ENCODE measurements at regions not wholly inside any gene's neighbourhood (a gene's known extent, or its start where the extent isn't known, plus 50 kb on each side); places are given as distances from the start of the nearest gene placed in this dataset.

- no peak for TF ChIP-seq KDM2B (CRISPR knock-in tag; IDR thresholded peaks at IDR 0.05)
- no peak for TF ChIP-seq TGIF2 (CRISPR knock-in tag; IDR thresholded peaks at IDR 0.05)
- peak; percentile 95 for TF ChIP-seq TCF3 (CRISPR knock-in tag; IDR thresholded peaks at IDR 0.05)
- TF ChIP-seq SIRT6 (IDR thresholded peaks at IDR 0.05; ENCODE audit: low read depth, low read length): no peak
- 0 out of 2 replicates have a peak, but pooled peaks have one; percentile 44 for TF ChIP-seq POLR2AphosphoS5 (IDR thresholded peaks at IDR 0.05; ENCODE audit: control insufficient read depth, insufficient read depth, low read depth, low read length)
- 0 out of 2 replicates have a peak, but pooled peaks have one; percentile 2 for TF ChIP-seq ETV1 (tag; conservative IDR thresholded peaks at IDR 0.05; ENCODE audit: low read depth)
- TF ChIP-seq, protein P1, sequence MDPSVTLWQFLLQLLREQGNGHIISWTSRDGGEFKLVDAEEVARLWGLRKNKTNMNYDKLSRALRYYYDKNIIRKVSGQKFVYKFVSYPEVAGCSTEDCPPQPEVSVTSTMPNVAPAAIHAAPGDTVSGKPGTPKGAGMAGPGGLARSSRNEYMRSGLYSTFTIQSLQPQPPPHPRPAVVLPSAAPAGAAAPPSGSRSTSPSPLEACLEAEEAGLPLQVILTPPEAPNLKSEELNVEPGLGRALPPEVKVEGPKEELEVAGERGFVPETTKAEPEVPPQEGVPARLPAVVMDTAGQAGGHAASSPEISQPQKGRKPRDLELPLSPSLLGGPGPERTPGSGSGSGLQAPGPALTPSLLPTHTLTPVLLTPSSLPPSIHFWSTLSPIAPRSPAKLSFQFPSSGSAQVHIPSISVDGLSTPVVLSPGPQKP (CRISPR knock-in tag; IDR thresholded peaks at IDR 0.05): no peak
- no peak for TF ChIP-seq GTF3C2 (IDR thresholded peaks at IDR 0.05; ENCODE audit: borderline replicate concordance, extremely low read depth, insufficient read length)
- TF ChIP-seq, protein P2, sequence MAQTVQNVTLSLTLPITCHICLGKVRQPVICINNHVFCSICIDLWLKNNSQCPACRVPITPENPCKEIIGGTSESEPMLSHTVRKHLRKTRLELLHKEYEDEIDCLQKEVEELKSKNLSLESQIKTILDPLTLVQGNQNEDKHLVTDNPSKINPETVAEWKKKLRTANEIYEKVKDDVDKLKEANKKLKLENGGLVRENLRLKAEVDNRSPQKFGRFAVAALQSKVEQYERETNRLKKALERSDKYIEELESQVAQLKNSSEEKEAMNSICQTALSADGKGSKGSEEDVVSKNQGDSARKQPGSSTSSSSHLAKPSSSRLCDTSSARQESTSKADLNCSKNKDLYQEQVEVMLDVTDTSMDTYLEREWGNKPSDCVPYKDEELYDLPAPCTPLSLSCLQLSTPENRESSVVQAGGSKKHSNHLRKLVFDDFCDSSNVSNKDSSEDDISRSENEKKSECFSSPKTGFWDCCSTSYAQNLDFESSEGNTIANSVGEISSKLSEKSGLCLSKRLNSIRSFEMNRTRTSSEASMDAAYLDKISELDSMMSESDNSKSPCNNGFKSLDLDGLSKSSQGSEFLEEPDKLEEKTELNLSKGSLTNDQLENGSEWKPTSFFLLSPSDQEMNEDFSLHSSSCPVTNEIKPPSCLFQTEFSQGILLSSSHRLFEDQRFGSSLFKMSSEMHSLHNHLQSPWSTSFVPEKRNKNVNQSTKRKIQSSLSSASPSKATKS (CRISPR knock-in tag; IDR thresholded peaks at IDR 0.05): no peak
- peak; percentile 56 for TF ChIP-seq MEIS2 (IDR thresholded peaks at IDR 0.05; ENCODE audit: partially characterized antibody)
- no peak for TF ChIP-seq ZNF407 (IDR thresholded peaks at IDR 0.05; ENCODE audit: low read depth)
- TF ChIP-seq TBL1XR1 (IDR thresholded peaks at IDR 0.05; ENCODE audit: low read length in 2 of 2): peak in 1 of 2 experiments; percentile 54; a peak in 1 of 4 replicates
- peak; percentile 81 for TF ChIP-seq HDAC2 (IDR thresholded peaks at IDR 0.05)
Measured at GRCh38 chr6:34615574-34616226, 59.6 kb upstream of the SPDEF start (continued).
